ENCODE measurements at regions not wholly inside any gene's neighbourhood (a gene's known extent, or its start where the extent isn't known, plus 50 kb on each side); places are given as distances from the start of the nearest gene placed in this dataset.

DNA sequence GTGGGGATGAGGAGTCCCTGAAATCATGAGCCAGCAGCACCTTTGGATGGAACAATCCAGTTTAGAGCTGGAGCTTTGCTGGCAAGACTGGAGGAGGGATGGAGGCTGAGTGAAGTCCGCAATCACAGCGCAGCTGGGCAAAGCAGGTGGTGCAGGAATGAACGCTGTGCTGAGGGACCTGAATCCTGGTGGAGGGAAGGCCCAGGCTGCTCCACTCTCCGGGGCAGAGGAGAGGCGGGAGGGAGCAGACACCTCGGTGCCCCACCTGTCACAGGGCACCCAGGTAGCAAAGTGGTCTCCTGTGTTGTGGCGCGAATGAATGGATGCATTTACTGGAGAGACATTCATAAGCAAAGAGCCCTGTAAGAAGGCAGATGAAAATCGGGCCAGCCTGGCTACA lies 124.8 kb upstream of the ANO1 start:
- no peak for TF ChIP-seq CTCF (IDR thresholded peaks at IDR 0.05 in 2 of 3, conservative IDR thresholded peaks at IDR 0.05 in 1 of 3; ENCODE audit: borderline replicate concordance in 1 of 3, insufficient read depth in 1 of 3, low read depth in 2 of 3, low read length in 2 of 3)
- TF ChIP-seq JUND (IDR thresholded peaks at IDR 0.05), result no peak
- no peak for TF ChIP-seq POLR2A (IDR thresholded peaks at IDR 0.05; ENCODE audit: borderline replicate concordance, extremely low read depth, insufficient read depth, insufficient read length)
- no peak for TF ChIP-seq SIN3A (IDR thresholded peaks at IDR 0.05; ENCODE audit: low read depth)
- no peak for TF ChIP-seq CEBPB (IDR thresholded peaks at IDR 0.05; ENCODE audit: low read depth)
- no peak for TF ChIP-seq ZNF274 (IDR thresholded peaks at IDR 0.05; ENCODE audit: low read depth, low read length)

All from HCT116 (cell line).